Activated B cell treated with CpG ODN at 0.5 μM for 24 hours (primary cell): ENCODE measurements at regions not wholly inside any gene's neighbourhood (a gene's known extent, or its start where the extent isn't known, plus 50 kb on each side); places are given as distances from the start of the nearest gene placed in this dataset.
"Not testable (repeated sequence)": the region's sequence is repeated elsewhere in the genome, so short reads cannot be mapped to it uniquely, and the experiment has no call there.

Experiments
- ATAC-seq: fragments of 200-7000 bp; cut with Tn5 transposase; one replicate; pipeline ENCODE4 v1.10.0; 2021; ENCODE audit warnings: low read depth, mild to moderate bottlenecking, moderate library complexity
- CTCF ChIA-PET: fragments of 350-600 bp; sonication (Branson Sonifier 250); formaldehyde crosslinking; loops from one replicate; lab custom pipeline; 2021; ENCODE audit warnings: antibody characterized with exemption; lab: Charles Lee
- POLR2A ChIA-PET: fragments of 350-600 bp; sonication (Branson Sonifier 250); formaldehyde crosslinking; loops from one replicate; lab custom pipeline; 2021; ENCODE audit warnings: antibody characterized with exemption; lab: Charles Lee
- DNase-seq: peaks from one replicate; pipeline ENCODE4 v3.0.0; 2022
- H3K27ac Mint-ChIP-seq: one replicate; pipeline ENCODE4 v1.8.0; 2020; ENCODE audit warnings: mixed read lengths
- H3K27me3 Mint-ChIP-seq: one replicate; pipeline ENCODE4 v1.8.0; 2021; ENCODE audit warnings: mixed read lengths
- H3K36me3 Mint-ChIP-seq: one replicate; pipeline ENCODE4 v1.8.0; 2021; ENCODE audit warnings: low read depth, mixed read lengths
- H3K4me1 Mint-ChIP-seq: one replicate; pipeline ENCODE4 v1.8.0; 2021; ENCODE audit warnings: mixed read lengths
- H3K4me3 Mint-ChIP-seq: one replicate; pipeline ENCODE4 v1.8.0; 2020; ENCODE audit warnings: mild to moderate bottlenecking, mixed read lengths
- H3K9me3 Mint-ChIP-seq: one replicate; pipeline ENCODE4 v1.8.0; 2020; ENCODE audit warnings: mixed read lengths
- CTCF ChIP-seq: fragments of 200-600 bp; IDR thresholded peaks from one replicate; pipeline ENCODE4 v1.8.0; 2022; ENCODE audit warnings: antibody characterized with exemption, mild to moderate bottlenecking
- intact Hi-C: fragments of 100-400 bp; cut with micrococcal nuclease; formaldehyde crosslinking; loops from one replicate; pipeline ENCODE4 v1.15.1; 2024

GRCh38 chr10:77740396-77740795 lies 102.8 kb upstream of the KCNMA1 start:
- Mint-ChIP-seq H3K9me3 (peaks cover 20% of the 10 kb centered on the region), H3K27me3 (peaks cover 17% of the 10 kb centered on the region)
- ATAC-seq, H3K4me3 Mint-ChIP-seq, H3K36me3 Mint-ChIP-seq, POLR2A ChIA-PET, H3K27ac Mint-ChIP-seq, H3K4me1 Mint-ChIP-seq, CTCF ChIA-PET, DNase-seq, intact Hi-C loops: not testable (repeated sequence)

- H3K36me3 Mint-ChIP-seq: no peaks in the 10 kb centered on the region
- peaks cover 22% of the 10 kb centered on the region for H3K27me3 Mint-ChIP-seq
- ChIA-PET POLR2A (no interaction called here), CTCF (no interaction called here)
- H3K27ac Mint-ChIP-seq: no peak overlapping the region
- TF ChIP-seq CTCF: no peak
- DNase-seq: no peak
- intact Hi-C loops: no loop called here
- H3K9me3 Mint-ChIP-seq: peaks cover 20% of the 10 kb centered on the region
- no peak overlapping the region for H3K4me3 Mint-ChIP-seq
- no peaks in the 10 kb centered on the region for H3K4me1 Mint-ChIP-seq
- no peak for ATAC-seq
These were observed 101.0 kb upstream of the KCNMA1 start for GRCh38 chr10:77738496-77739158.

GRCh38 chr10:77737608-77738007 lies 100.0 kb upstream of the KCNMA1 start:
- Mint-ChIP-seq H3K27ac (no peak overlapping the region), H3K9me3 (peaks cover 20% of the 10 kb centered on the region), H3K4me1 (no peaks in the 10 kb centered on the region), H3K4me3 (no peak overlapping the region), H3K27me3 (peaks cover 18% of the 10 kb centered on the region), H3K36me3 (no peaks in the 10 kb centered on the region)
- POLR2A ChIA-PET: no interaction called here
- ATAC-seq (no peak), DNase-seq (no peak)
- CTCF ChIA-PET: interaction anchor here (1.0 kb wide), 1 partner anchor 24 kb away, joined by 3 read pairs; no protein-coding TSS in a partner anchor
- TF ChIP-seq CTCF: no peak
- intact Hi-C loops: no loop called here

- POLR2A ChIA-PET, H3K4me1 Mint-ChIP-seq, DNase-seq, H3K27ac Mint-ChIP-seq, H3K4me3 Mint-ChIP-seq, intact Hi-C loops, H3K36me3 Mint-ChIP-seq, CTCF ChIA-PET, ATAC-seq: not testable (repeated sequence)
- peaks cover 11% of the 10 kb centered on the region for H3K27me3 Mint-ChIP-seq
- peaks cover 12% of the 10 kb centered on the region for H3K9me3 Mint-ChIP-seq
These were observed 97.5 kb upstream of the KCNMA1 start for GRCh38 chr10:77735136-77735535.

GRCh38 chr10:77732213-77733003 lies 94.8 kb upstream of the KCNMA1 start:
- ChIA-PET CTCF (no interaction called here), POLR2A (no interaction called here)
- intact Hi-C loops: no loop called here
- Mint-ChIP-seq H3K27me3 (peaks cover 11% of the 10 kb centered on the region), H3K27ac (no peak overlapping the region), H3K9me3 (peaks cover 4% of the 10 kb centered on the region), H3K36me3 (no peaks in the 10 kb centered on the region), H3K4me3 (no peak overlapping the region), H3K4me1 (no peaks in the 10 kb centered on the region)
- no peak for TF ChIP-seq CTCF
- no peak for DNase-seq
- no peak for ATAC-seq

- ATAC-seq: no peak
- POLR2A ChIA-PET: no interaction called here
- CTCF ChIA-PET: no interaction called here
These were observed 89.9 kb upstream of the KCNMA1 start for GRCh38 chr10:77727481-77727880.

More at GRCh38 chr10:77727481-77727880, 89.9 kb upstream of the KCNMA1 start:
- H3K4me3 Mint-ChIP-seq: no peak overlapping the region
- no peak for DNase-seq
- no peaks in the 10 kb centered on the region for H3K36me3 Mint-ChIP-seq
- no peaks in the 10 kb centered on the region for H3K4me1 Mint-ChIP-seq
- intact Hi-C loops: no loop called here
- H3K9me3 Mint-ChIP-seq: peaks cover 5% of the 10 kb centered on the region
- peaks cover 5% of the 10 kb centered on the region for H3K27me3 Mint-ChIP-seq
- TF ChIP-seq CTCF: no peak
- H3K27ac Mint-ChIP-seq: no peak overlapping the region
